ENCODE measurements at regions not wholly inside any gene's neighbourhood (a gene's known extent, or its start where the extent isn't known, plus 50 kb on each side); places are given as distances from the start of the nearest gene placed in this dataset.
A peak's percentile ranks its signal among the peaks of the same experiment; 100 is the strongest.

DNA sequence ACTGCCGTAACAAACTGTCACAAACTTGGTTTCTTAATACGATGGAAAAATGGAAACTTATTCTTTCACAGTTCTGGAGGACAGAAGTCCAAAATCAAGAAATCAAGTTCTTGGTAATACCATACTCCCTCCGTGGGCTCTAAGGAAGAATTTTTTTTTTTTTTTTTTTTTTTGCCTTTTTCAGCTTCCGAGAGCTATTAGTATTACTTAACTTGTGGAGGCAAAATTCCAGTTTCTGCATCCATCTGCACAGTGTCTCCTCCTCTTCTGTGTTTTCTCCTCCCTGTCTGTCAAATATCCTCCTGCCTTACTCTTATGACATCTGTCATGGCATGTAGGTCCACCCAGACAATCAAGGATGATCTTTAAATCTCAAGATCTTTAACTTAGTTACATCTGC lies 426.6 kb downstream of the SPRY1 start:
- TF ChIP-seq, protein P1, sequence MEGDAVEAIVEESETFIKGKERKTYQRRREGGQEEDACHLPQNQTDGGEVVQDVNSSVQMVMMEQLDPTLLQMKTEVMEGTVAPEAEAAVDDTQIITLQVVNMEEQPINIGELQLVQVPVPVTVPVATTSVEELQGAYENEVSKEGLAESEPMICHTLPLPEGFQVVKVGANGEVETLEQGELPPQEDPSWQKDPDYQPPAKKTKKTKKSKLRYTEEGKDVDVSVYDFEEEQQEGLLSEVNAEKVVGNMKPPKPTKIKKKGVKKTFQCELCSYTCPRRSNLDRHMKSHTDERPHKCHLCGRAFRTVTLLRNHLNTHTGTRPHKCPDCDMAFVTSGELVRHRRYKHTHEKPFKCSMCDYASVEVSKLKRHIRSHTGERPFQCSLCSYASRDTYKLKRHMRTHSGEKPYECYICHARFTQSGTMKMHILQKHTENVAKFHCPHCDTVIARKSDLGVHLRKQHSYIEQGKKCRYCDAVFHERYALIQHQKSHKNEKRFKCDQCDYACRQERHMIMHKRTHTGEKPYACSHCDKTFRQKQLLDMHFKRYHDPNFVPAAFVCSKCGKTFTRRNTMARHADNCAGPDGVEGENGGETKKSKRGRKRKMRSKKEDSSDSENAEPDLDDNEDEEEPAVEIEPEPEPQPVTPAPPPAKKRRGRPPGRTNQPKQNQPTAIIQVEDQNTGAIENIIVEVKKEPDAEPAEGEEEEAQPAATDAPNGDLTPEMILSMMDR (IDR thresholded peaks at IDR 0.05), result no peak
- no peak for TF ChIP-seq POLR2A (IDR thresholded peaks at IDR 0.05)
- TF ChIP-seq EP300 (IDR thresholded peaks at IDR 0.05), result no peak
- H3K9me3 ChIP-seq, result no peaks in the 10 kb centered on the region
- no peaks in the 10 kb centered on the region for H3K36me3 ChIP-seq
- no peak overlapping the region for H3K4me3 ChIP-seq
- no peak for DNase-seq (ENCODE audit: low spot score in 2 of 2)
- peak overlapping the region in 1 of 4 donors; percentile 67 for H3K27ac ChIP-seq
- 79% methylated on average over 4 of the region's 4 CpGs for WGBS, 2 donors
- no peaks in the 10 kb centered on the region for H3K27me3 ChIP-seq
- peaks cover 0 to 25% (median 3%) of the 10 kb centered on the region in 4 donors for H3K4me1 ChIP-seq

DNA sequence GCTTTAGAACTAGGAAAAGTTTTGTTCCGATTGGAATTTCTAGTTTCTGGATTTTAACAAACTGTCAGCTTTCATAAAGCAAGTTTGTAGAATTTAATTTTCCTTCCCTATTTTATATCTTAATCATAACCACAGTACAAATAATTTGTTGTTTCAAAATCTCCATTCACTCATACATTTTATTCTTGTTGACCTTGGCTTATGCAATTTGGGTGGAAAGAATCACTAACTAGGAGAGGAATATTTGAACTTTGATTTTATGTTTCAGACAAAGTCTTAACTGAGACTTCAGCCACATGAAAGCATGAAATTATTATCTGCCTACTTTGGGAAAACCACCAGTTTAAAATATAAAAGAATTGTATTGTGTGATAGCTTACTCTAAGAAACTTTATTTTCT lies 427.9 kb downstream of the SPRY1 start:
- H3K27me3 ChIP-seq, result no peaks in the 10 kb centered on the region
- TF ChIP-seq, protein P1 (IDR thresholded peaks at IDR 0.05), result no peak
- peak in 1 of 2 donors; percentile 34 for TF ChIP-seq EP300 (IDR thresholded peaks at IDR 0.05)
- TF ChIP-seq POLR2A (IDR thresholded peaks at IDR 0.05), result no peak
- WGBS, 2 donors, result 23 to 37% methylated on average over 1 of the region's 1 CpG
- peak overlapping the region in 2 of 4 donors; percentile 54 to 67 for H3K27ac ChIP-seq
- H3K9me3 ChIP-seq, result no peaks in the 10 kb centered on the region
- H3K4me3 ChIP-seq, result no peak overlapping the region
- H3K36me3 ChIP-seq, result no peaks in the 10 kb centered on the region
- peaks cover 0 to 25% (median 3%) of the 10 kb centered on the region in 4 donors for H3K4me1 ChIP-seq
- DNase-seq (ENCODE audit: low spot score in 2 of 2), result no peak

DNA sequence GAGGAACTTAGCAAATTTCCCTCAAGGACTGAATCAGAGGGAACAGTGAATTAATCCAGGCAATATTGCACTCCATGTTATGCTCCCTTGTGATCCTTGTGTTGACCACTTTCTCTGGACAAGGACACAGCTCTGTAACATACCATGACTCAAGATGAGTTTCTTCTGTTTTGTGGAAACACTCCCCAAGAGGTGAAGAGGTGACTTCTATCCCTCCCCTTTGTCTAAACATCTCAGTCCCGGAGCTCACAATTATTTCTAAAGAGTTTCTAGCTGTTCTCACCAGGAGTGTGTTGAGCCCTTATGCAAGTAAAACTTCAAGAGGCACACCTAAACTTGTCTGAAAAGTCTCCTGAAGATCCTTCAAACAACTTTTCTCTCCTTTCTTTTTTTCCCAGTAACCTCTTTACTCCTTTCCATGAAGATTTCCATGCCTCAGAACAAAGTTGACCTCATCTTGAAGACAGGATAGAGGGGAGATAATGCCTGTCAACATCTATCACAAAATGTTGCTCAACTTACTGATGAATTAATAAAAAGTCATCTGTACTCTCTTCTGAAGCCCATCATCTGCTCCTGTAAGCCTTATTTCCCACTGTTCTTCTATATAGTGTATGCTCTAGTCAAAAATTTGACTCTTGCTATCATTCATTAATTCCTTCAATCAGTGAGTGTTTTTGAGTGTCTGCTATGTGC lies 429.1 kb downstream of the SPRY1 start:
- DNase-seq (ENCODE audit: low spot score in 2 of 2), result no peak
- Histone ChIP-seq H3K27ac (peak overlapping the region in 2 of 4 donors; percentile 54 to 67), H3K27me3 (no peaks in the 10 kb centered on the region), H3K4me1 (peaks cover 0 to 25% (median 3%) of the 10 kb centered on the region in 4 donors), H3K36me3 (no peaks in the 10 kb centered on the region), H3K4me3 (no peak overlapping the region), H3K9me3 (no peaks in the 10 kb centered on the region)
- WGBS, 2 donors, result 62% methylated on average over 1 of the region's 1 CpG
- TF ChIP-seq, protein P1 (IDR thresholded peaks at IDR 0.05), result no peak
- TF ChIP-seq EP300 (IDR thresholded peaks at IDR 0.05) (no peak), POLR2A (IDR thresholded peaks at IDR 0.05) (no peak)

DNA sequence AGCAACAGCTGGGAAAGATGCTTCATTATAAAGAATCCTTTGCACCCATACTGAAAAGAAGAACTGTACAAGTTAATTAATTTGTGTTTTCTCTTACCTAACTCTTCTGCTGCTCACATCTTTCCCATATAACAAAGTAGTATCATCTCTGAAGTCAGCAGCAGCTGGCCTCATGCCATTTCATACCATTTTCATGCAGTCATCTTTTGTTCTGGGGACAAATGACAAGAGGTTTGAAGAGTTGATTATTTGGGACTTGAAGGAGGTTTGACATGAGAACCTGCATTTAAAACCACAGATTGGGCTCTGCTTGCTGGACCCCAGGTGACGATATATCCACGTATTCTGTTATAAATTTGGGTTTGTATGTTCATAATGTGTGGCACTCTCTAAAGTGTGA lies 430.3 kb downstream of the SPRY1 start:
- H3K27me3 ChIP-seq, result no peaks in the 10 kb centered on the region
- H3K36me3 ChIP-seq, result no peaks in the 10 kb centered on the region
- 91 to 96% methylated on average over 2 of the region's 2 CpGs for WGBS, 2 donors
- H3K4me1 ChIP-seq, result peaks cover 0 to 30% (median 6%) of the 10 kb centered on the region in 4 donors
- H3K9me3 ChIP-seq, result no peaks in the 10 kb centered on the region
- no peak for DNase-seq (ENCODE audit: low spot score in 2 of 2)
- no peak overlapping the region for H3K27ac ChIP-seq
- no peak overlapping the region for H3K4me3 ChIP-seq
- TF ChIP-seq POLR2A (IDR thresholded peaks at IDR 0.05) (no peak), EP300 (IDR thresholded peaks at IDR 0.05) (no peak)
- TF ChIP-seq, protein P1 (IDR thresholded peaks at IDR 0.05), result no peak

DNA sequence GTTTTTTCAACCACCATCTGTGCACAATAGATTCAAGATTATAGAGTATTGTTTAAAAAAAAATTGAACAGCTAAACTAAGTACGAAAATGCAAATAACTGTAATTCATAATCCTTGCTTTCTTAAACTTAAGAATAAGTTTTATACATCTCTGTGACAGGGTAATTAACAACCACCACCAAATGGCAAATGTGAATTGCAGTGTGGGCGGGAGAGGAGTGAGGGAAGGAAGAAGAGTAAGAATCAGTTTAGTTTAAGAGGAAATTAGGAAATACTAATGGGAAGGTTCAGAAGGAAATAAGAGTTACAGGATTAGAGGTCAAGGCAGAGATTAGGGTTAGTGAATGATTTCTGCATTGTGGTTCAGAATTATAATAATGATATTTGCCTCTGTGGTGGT lies 430.9 kb downstream of the SPRY1 start:
- Histone ChIP-seq H3K9me3 (no peaks in the 10 kb centered on the region), H3K36me3 (no peaks in the 10 kb centered on the region), H3K27ac (no peak overlapping the region), H3K4me3 (no peak overlapping the region), H3K27me3 (no peaks in the 10 kb centered on the region), H3K4me1 (peaks cover 0 to 36% (median 8%) of the 10 kb centered on the region in 4 donors)
- DNase-seq (ENCODE audit: low spot score in 2 of 2), result no peak
- whole genome bisulfite sequencing, 2 donors, result 89 to 92% methylated on average over 2 of the region's 2 CpGs
- no peak for TF ChIP-seq EP300 (IDR thresholded peaks at IDR 0.05)
- TF ChIP-seq, protein P1 (IDR thresholded peaks at IDR 0.05), result no peak
- no peak for TF ChIP-seq POLR2A (IDR thresholded peaks at IDR 0.05)
